IMR-90 (cell line): ENCODE measurements at regions not wholly inside any gene's neighbourhood (a gene's known extent, or its start where the extent isn't known, plus 50 kb on each side); places are given as distances from the start of the nearest gene placed in this dataset.

Source experiments
- ATAC-seq: fragments of 200-7000 bp; cut with Tn5 transposase; 2 replicates; pipeline ENCODE4 v1.9.1; 2020; ENCODE audit warnings: low read depth, mild to moderate bottlenecking, moderate library complexity
- BruUV-seq: library from RNA; stranded (reverse); fragments of 400-500 nt; replicated peaks from 2 replicates; lab custom pipeline; 2021; lab: Mats Ljungman, UMichigan
- CTCF ChIA-PET: fragments of 300-600 bp; formaldehyde crosslinking; extraction: SDS; loops from one replicate; lab custom pipeline; 2021; ENCODE audit warnings: antibody characterized with exemption; lab: Yijun Ruan, JAX
- POLR2A ChIA-PET: fragments of 300-600 bp; sonication (Branson Sonifier 250); formaldehyde crosslinking; loops from one replicate; lab custom pipeline; 2022; ENCODE audit warnings: antibody characterized with exemption; ENCODE audit not compliant: unreplicated experiment; lab: Charles Lee
- DNase-seq: peaks from one replicate; pipeline ENCODE4 v3.0.0; 2013
- H2AFZ ChIP-seq: replicated peaks from 2 replicates; pipeline ENCODE3; 2013; ENCODE audit warnings: low read length, mild to moderate bottlenecking; ENCODE audit not compliant: poor library complexity
- H2AK5ac ChIP-seq: 2 replicates; pipeline ENCODE4 v1.6.1; 2013; ENCODE audit warnings: low read depth, low read length, inconsistent platforms
- H2AK9ac ChIP-seq: replicated peaks from 2 replicates; pipeline ENCODE3; 2013; ENCODE audit warnings: mild to moderate bottlenecking, low read depth, low read length, moderate library complexity; ENCODE audit not compliant: poor library complexity
- H2BK120ac ChIP-seq: 2 replicates; pipeline ENCODE4 v1.6.1; 2013; ENCODE audit warnings: low read depth, low read length, inconsistent platforms
- H2BK15ac ChIP-seq: 3 replicates; pipeline ENCODE4 v1.6.1; 2013; ENCODE audit warnings: low read depth, low read length, inconsistent platforms
- H2BK20ac ChIP-seq: 2 replicates; pipeline ENCODE4 v1.6.1; 2013; ENCODE audit warnings: low read depth, mild to moderate bottlenecking, inconsistent platforms, low read length, moderate library complexity
- H2BK5ac ChIP-seq: 2 replicates; pipeline ENCODE4 v1.6.1; 2013; ENCODE audit warnings: mild to moderate bottlenecking, low read depth, low read length, inconsistent platforms; ENCODE audit not compliant: poor library complexity, severe bottlenecking
- H3K14ac ChIP-seq: replicated peaks from 2 replicates; pipeline ENCODE4 v1.6.1; 2013; ENCODE audit warnings: low read depth, low read length, inconsistent platforms
- H3K18ac ChIP-seq: 2 replicates; pipeline ENCODE4 v1.6.1; 2013; ENCODE audit warnings: low read depth, low read length, control low read depth
- H3K23ac ChIP-seq: 2 replicates; pipeline ENCODE4 v1.6.1; 2013; ENCODE audit warnings: low read depth, low read length, inconsistent platforms
- H3K27ac ChIP-seq: 2 replicates; pipeline ENCODE4 v1.5.1; 2013; ENCODE audit warnings: mild to moderate bottlenecking, control low read depth, low read length; ENCODE audit not compliant: insufficient read depth
- H3K27me3 ChIP-seq: 2 replicates; pipeline ENCODE4 v1.6.1; 2013; ENCODE audit warnings: low read length; ENCODE audit not compliant: control insufficient read depth, insufficient read depth
- H3K36me3 ChIP-seq: 2 replicates; pipeline ENCODE4 v1.6.1; 2013; ENCODE audit warnings: low read length, mixed read lengths; ENCODE audit not compliant: control insufficient read depth, insufficient read depth
- H3K4ac ChIP-seq: 2 replicates; pipeline ENCODE4 v1.6.1; 2013; ENCODE audit warnings: low read depth, low read length, inconsistent platforms
- H3K4me1 ChIP-seq: 2 replicates; pipeline ENCODE4 v1.6.1; 2013; ENCODE audit warnings: low read length, mixed read lengths; ENCODE audit not compliant: control insufficient read depth, insufficient read depth
- H3K4me2 ChIP-seq: 2 replicates; pipeline ENCODE4 v1.6.1; 2013; ENCODE audit warnings: low read depth, mild to moderate bottlenecking, control low read depth, low read length, moderate library complexity
- H3K4me3 ChIP-seq: 2 replicates; pipeline ENCODE4 v1.5.1; 2013; ENCODE audit warnings: low read depth, mild to moderate bottlenecking, control low read depth, low read length, moderate library complexity; ENCODE audit not compliant: insufficient read depth
- H3K56ac ChIP-seq: 2 replicates; pipeline ENCODE4 v1.6.1; 2013; ENCODE audit warnings: low read length, inconsistent platforms; ENCODE audit not compliant: insufficient read depth; ENCODE audit errors: extremely low read depth
- H3K79me1 ChIP-seq, 2 experiments: 2 replicates each; pipeline ENCODE4 v1.6.1; 2013; ENCODE audit warnings: low read length in 2 of 2, inconsistent platforms in 1 of 2, low read depth in 1 of 2
- H3K9ac ChIP-seq: 2 replicates; pipeline ENCODE4 v1.6.1; 2013; ENCODE audit warnings: low read depth, low read length, control low read depth
- H3K9me1 ChIP-seq: 2 replicates; pipeline ENCODE4 v1.6.1; 2013; ENCODE audit warnings: low read length, inconsistent platforms; ENCODE audit not compliant: insufficient read depth
- H3K9me3 ChIP-seq: 2 replicates; pipeline ENCODE4 v1.6.1; 2013; ENCODE audit warnings: low read length; ENCODE audit not compliant: control insufficient read depth, insufficient read depth
- H4K20me1 ChIP-seq: 2 replicates; pipeline ENCODE4 v1.6.1; 2013; ENCODE audit warnings: low read length, inconsistent platforms; ENCODE audit not compliant: insufficient read depth
- H4K5ac ChIP-seq: 2 replicates; pipeline ENCODE4 v1.6.1; 2013; ENCODE audit warnings: mild to moderate bottlenecking, low read depth, low read length, control low read depth
- H4K8ac ChIP-seq, 2 experiments: 2 replicates each; pipeline ENCODE4 v1.6.1; 2013; ENCODE audit warnings: low read depth in 2 of 2, low read length in 2 of 2, control low read depth in 1 of 2, inconsistent platforms in 1 of 2
- H4K91ac ChIP-seq: 2 replicates; pipeline ENCODE4 v1.6.1; 2013; ENCODE audit warnings: low read depth, low read length, inconsistent platforms; ENCODE audit not compliant: insufficient read depth
- BHLHE40 ChIP-seq: fragments of 150-350 bp; IDR thresholded peaks from 2 replicates; pipeline ENCODE4 v1.6.1; 2016; ENCODE audit warnings: mild to moderate bottlenecking, low read depth, low read length
- CEBPB ChIP-seq: IDR thresholded peaks from 2 replicates; pipeline ENCODE4 v1.6.1; 2012; ENCODE audit warnings: low read depth, low read length, improper control_type of control experiment
- MAFK ChIP-seq: IDR thresholded peaks from 2 replicates; pipeline ENCODE4 v1.6.1; 2012; ENCODE audit warnings: low read depth, low read length, improper control_type of control experiment
- RCOR1 ChIP-seq: IDR thresholded peaks from 2 replicates; pipeline ENCODE4 v1.6.1; 2012; ENCODE audit warnings: mild to moderate bottlenecking, low read length, improper control_type of control experiment; ENCODE audit not compliant: insufficient replicate concordance
- USF2 ChIP-seq: fragments of 150-350 bp; IDR thresholded peaks from 2 replicates; pipeline ENCODE4 v1.6.1; 2017; ENCODE audit warnings: mild to moderate bottlenecking, antibody characterized with exemption, low read length, low read depth
- WGBS, 2 experiments: methylation state at CpG; one replicate each; pipeline versions ENCODE4 v1.1.5 to v1.1.7; 2013; ENCODE audit warnings: missing lambda C conversion rate in 2 of 2; ENCODE audit not compliant: insufficient read length in 1 of 2; ENCODE audit errors: extremely low coverage in 2 of 2; 5-methylcytosine and 5-hydroxymethylcytosine counted together
- dilution Hi-C: fragments of 300-500 bp; cut with HindIII; formaldehyde crosslinking; loops from one replicate; pipeline ENCODE4 v1.14.3; 2018; ENCODE audit warnings: low sequenced_read_pairs; ENCODE audit not compliant: unreplicated experiment
- in situ Hi-C: fragments of 300-500 bp; cut with MboI; formaldehyde crosslinking; loops from 3 replicates; pipeline ENCODE4 v1.14.3; 2019; ENCODE audit warnings: low sequenced_read_pairs, inconsistent platforms, mixed read lengths
- intact Hi-C: fragments of 100-400 bp; cut with micrococcal nuclease; formaldehyde crosslinking; loops from 2 replicates; pipeline ENCODE4 v1.10.0; 2022

DNA sequence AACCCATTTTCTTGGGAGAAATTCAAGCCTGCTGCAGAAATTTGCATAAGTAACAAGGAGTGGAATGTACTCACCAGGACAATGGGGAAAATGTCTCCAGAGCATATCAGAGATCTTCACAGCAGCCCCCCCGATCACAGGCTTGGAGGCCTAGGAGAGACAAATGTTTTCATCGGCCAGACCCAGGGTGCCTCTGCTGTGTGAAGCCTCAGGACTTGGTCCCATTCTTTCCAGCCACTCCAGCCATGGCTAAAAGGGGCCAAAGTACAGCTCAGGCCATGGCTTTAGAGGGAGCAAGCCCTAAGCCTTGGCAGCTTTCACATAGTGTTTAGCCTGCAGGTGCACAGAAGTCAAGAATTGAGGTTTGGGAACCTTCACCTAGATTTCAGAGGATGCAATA lies 1463.0 kb downstream of the HACE1 start:
- TF ChIP-seq USF2 (no peak), MAFK (no peak), BHLHE40 (no peak), CEBPB (no peak), RCOR1 (no peak)
- Histone ChIP-seq H4K8ac (no peak overlapping the region), H2BK20ac (no peak overlapping the region), H2BK5ac (no peak overlapping the region), H2AK5ac (no peak overlapping the region), H2BK15ac (no peak overlapping the region), H3K18ac (no peak overlapping the region), H3K36me3 (no peaks in the 10 kb centered on the region), H3K56ac (no peak overlapping the region), H2AFZ (no peak overlapping the region), H3K9ac (no peak overlapping the region), H4K20me1 (no peaks in the 10 kb centered on the region), H2BK120ac (no peak overlapping the region), H3K4me1 (no peaks in the 10 kb centered on the region), H4K91ac (no peak overlapping the region), H3K14ac (no peak overlapping the region), H3K9me3 (peaks cover 7% of the 10 kb centered on the region; the same call in 1 of the 2 replicates), H3K4me2 (no peak overlapping the region), H2AK9ac (no peak overlapping the region), H3K79me1 (no peaks in the 10 kb centered on the region), H3K4ac (no peak overlapping the region), H3K23ac (no peak overlapping the region), H4K5ac (no peak overlapping the region), H3K4me3 (no peak overlapping the region), H3K27ac (no peak overlapping the region), H3K9me1 (no peaks in the 10 kb centered on the region), H3K27me3 (no peaks in the 10 kb centered on the region)
- in situ Hi-C loops (no loop called here), intact Hi-C loops (no loop called here), dilution Hi-C loops (no loop called here)
- ATAC-seq (no peak), DNase-seq (no peak)
- POLR2A ChIA-PET = no interaction called here
- CTCF ChIA-PET = no interaction called here
- WGBS, 2 experiments = 55% methylated on average over 2 of the region's 2 CpGs; no CpG with 5 or more reads in 1 of the 2 experiments
- no TSS peak for BruUV-seq
